ENCODE measurements at regions not wholly inside any gene's neighbourhood (a gene's known extent, or its start where the extent isn't known, plus 50 kb on each side); places are given as distances from the start of the nearest gene placed in this dataset.

DNA sequence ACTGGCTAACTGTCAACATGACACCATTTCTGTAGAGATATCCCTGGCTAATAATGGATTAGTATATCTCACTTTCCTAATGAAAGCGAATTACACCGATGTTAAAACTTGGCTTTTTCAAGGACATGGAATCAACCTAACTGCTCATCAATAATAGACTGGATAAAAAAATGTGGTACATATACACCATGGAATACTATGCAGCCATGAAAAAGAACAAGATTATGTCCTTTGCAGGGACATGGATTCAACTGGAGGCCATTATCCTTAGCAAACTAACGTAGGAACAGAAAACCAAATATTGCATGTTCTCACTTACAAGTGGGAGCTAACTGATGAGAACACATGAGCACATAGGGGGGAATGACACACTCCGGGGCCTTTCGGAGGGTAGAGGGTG, 62.6 kb downstream of the ZIC1 start:
- H4K20me1 ChIP-seq: no peaks in the 10 kb centered on the region
- H3K27me3 ChIP-seq: no peaks in the 10 kb centered on the region
- H3K4me1 ChIP-seq: no peaks in the 10 kb centered on the region
- no peak overlapping the region for H3K4me2 ChIP-seq
- no peak overlapping the region for H3K9ac ChIP-seq
- no peak overlapping the region for H3K4me3 ChIP-seq
- no peaks in the 10 kb centered on the region for H3K36me3 ChIP-seq
- no peak overlapping the region for H3K27ac ChIP-seq
- H3K9me3 ChIP-seq (replicated peaks in 1 of 11): peaks cover 0 to 5% (median 0%) of the 10 kb centered on the region in 11 experiments; a peak in 1 of 22 replicates
- TF ChIP-seq Cebpa-rat (IDR thresholded peaks at IDR 0.05): no peak

GRCh38 chr3:147472846-147473245, 63.7 kb downstream of the ZIC1 start:
- H3K9me3 ChIP-seq (replicated peaks in 1 of 11): peaks cover 0 to 5% (median 0%) of the 10 kb centered on the region in 11 experiments; a peak in 1 of 22 replicates
- no peaks in the 10 kb centered on the region for H3K4me1 ChIP-seq
- no peak for TF ChIP-seq Cebpa-rat (IDR thresholded peaks at IDR 0.05)

GRCh38 chr3:147483145-147483544, 74.0 kb downstream of the ZIC1 start:
- TF ChIP-seq Cebpa-rat (IDR thresholded peaks at IDR 0.05): no peak
- H3K9ac ChIP-seq: no peak overlapping the region
- no peaks in the 10 kb centered on the region for H3K9me3 ChIP-seq (replicated peaks in 1 of 11)
- no peaks in the 10 kb centered on the region for H3K4me1 ChIP-seq
- H3K27ac ChIP-seq: no peak overlapping the region
- no peak overlapping the region for H3K4me3 ChIP-seq
- no peaks in the 10 kb centered on the region for H4K20me1 ChIP-seq
- H3K27me3 ChIP-seq: no peaks in the 10 kb centered on the region
- H3K36me3 ChIP-seq: no peaks in the 10 kb centered on the region
- H3K4me2 ChIP-seq: no peak overlapping the region

More at GRCh38 chr3:147472846-147473245, 63.7 kb downstream of the ZIC1 start:
- Histone ChIP-seq H3K27me3 (no peaks in the 10 kb centered on the region), H3K9ac (no peak overlapping the region), H3K27ac (no peak overlapping the region), H3K36me3 (no peaks in the 10 kb centered on the region), H3K4me3 (no peak overlapping the region), H3K4me2 (no peak overlapping the region), H4K20me1 (no peaks in the 10 kb centered on the region)

DNA sequence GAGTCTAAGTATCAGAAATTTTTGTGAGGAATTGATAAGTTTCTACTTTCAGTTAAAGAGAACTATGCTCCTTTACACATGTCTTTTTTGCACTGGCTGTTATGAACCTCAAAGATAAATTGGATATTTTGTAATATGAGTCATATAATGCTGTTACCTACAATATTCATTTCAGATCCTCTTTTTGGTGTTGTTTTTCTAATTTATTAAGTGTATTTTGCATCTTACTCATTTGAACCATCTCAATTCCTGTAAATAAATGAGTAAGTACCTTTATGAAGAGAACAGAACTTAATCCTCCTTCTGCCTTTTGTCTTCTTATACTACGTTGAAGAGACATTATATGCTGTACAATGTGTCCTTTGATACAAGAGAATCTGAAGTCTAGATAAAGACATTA, 74.4 kb downstream of the ZIC1 start:
- H3K4me2 ChIP-seq: no peak overlapping the region
- H3K27me3 ChIP-seq: no peaks in the 10 kb centered on the region
- no peak overlapping the region for H3K4me3 ChIP-seq
- TF ChIP-seq Cebpa-rat (IDR thresholded peaks at IDR 0.05): no peak
- no peak overlapping the region for H3K9ac ChIP-seq
- no peaks in the 10 kb centered on the region for H4K20me1 ChIP-seq
- no peaks in the 10 kb centered on the region for H3K9me3 ChIP-seq (replicated peaks in 1 of 11)
- no peaks in the 10 kb centered on the region for H3K4me1 ChIP-seq
- no peak overlapping the region for H3K27ac ChIP-seq
- H3K36me3 ChIP-seq: no peaks in the 10 kb centered on the region

GRCh38 chr3:147493065-147493464, 83.9 kb downstream of the ZIC1 start:
- Histone ChIP-seq H3K27ac (no peak overlapping the region), H3K4me3 (no peak overlapping the region), H3K36me3 (no peaks in the 10 kb centered on the region), H3K9me3 (replicated peaks in 1 of 11) (no peaks in the 10 kb centered on the region), H3K9ac (no peak overlapping the region), H3K27me3 (no peaks in the 10 kb centered on the region), H4K20me1 (no peaks in the 10 kb centered on the region), H3K4me2 (no peak overlapping the region), H3K4me1 (no peaks in the 10 kb centered on the region)
- TF ChIP-seq Cebpa-rat (IDR thresholded peaks at IDR 0.05): no peak

GRCh38 chr3:147493666-147494065, 84.5 kb downstream of the ZIC1 start:
- no peaks in the 10 kb centered on the region for H4K20me1 ChIP-seq
- no peaks in the 10 kb centered on the region for H3K9me3 ChIP-seq (replicated peaks in 1 of 11)
- no peak overlapping the region for H3K4me3 ChIP-seq
- no peak overlapping the region for H3K9ac ChIP-seq
- H3K4me1 ChIP-seq: no peaks in the 10 kb centered on the region
- no peaks in the 10 kb centered on the region for H3K36me3 ChIP-seq
- no peak overlapping the region for H3K27ac ChIP-seq
- no peaks in the 10 kb centered on the region for H3K27me3 ChIP-seq
- no peak for TF ChIP-seq Cebpa-rat (IDR thresholded peaks at IDR 0.05)
- no peak overlapping the region for H3K4me2 ChIP-seq

- H3K36me3 ChIP-seq: no peaks in the 10 kb centered on the region
These were observed 88.1 kb downstream of the ZIC1 start for GRCh38 chr3:147497286-147497685.

DNA sequence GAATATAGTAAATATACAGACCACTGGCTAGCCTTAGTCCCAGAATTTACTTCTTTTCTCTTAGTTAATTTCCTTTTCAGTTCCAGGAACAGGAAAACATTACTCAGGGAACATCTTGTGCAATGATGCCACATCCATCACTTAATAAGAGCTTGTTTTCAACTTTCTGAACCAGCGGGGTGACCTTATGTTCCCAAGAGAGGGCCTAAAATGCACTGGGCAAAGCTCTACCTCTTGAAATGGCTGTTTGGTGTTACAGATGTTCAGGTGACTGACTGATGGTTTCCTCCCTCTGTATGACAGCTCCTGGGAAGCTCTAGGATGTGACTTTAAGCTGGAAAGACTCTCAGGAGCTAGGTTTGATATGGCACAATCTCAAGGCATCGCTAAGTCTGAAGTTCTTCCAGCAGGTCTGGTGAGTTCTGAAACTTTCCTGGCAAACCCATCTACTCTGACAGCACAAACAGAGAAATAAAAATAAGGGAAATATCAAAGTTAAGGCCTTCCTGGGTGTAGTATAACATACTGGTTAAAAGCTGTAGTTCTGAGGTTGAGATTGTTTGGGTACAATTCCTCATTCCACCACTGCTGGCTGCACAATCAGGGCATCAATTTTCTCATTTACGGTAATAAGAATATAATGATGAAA, 98.6 kb downstream of the ZIC1 start:
- Histone ChIP-seq H3K9ac (no peak overlapping the region), H4K20me1 (no peaks in the 10 kb centered on the region), H3K27ac (no peak overlapping the region), H3K27me3 (no peaks in the 10 kb centered on the region), H3K36me3 (no peaks in the 10 kb centered on the region), H3K9me3 (replicated peaks in 1 of 11) (no peaks in the 10 kb centered on the region), H3K4me3 (no peak overlapping the region), H3K4me2 (peak overlapping the region in 1 of 11 experiments; percentile 20; a peak in 1 of 22 replicates), H3K4me1 (peaks cover 0 to 5% (median 0%) of the 10 kb centered on the region in 10 experiments; a peak in 1 of 20 replicates)
- TF ChIP-seq Cebpa-rat (IDR thresholded peaks at IDR 0.05): no peak

More at GRCh38 chr3:147497286-147497685, 88.1 kb downstream of the ZIC1 start:
- no peaks in the 10 kb centered on the region for H3K4me1 ChIP-seq
- H3K9ac ChIP-seq: no peak overlapping the region
- no peak overlapping the region for H3K4me3 ChIP-seq
- no peaks in the 10 kb centered on the region for H3K27me3 ChIP-seq
- H3K27ac ChIP-seq: no peak overlapping the region
- TF ChIP-seq Cebpa-rat (IDR thresholded peaks at IDR 0.05): no peak
- no peaks in the 10 kb centered on the region for H3K9me3 ChIP-seq (replicated peaks in 1 of 11)
- no peaks in the 10 kb centered on the region for H4K20me1 ChIP-seq
- no peak overlapping the region for H3K4me2 ChIP-seq

DNA sequence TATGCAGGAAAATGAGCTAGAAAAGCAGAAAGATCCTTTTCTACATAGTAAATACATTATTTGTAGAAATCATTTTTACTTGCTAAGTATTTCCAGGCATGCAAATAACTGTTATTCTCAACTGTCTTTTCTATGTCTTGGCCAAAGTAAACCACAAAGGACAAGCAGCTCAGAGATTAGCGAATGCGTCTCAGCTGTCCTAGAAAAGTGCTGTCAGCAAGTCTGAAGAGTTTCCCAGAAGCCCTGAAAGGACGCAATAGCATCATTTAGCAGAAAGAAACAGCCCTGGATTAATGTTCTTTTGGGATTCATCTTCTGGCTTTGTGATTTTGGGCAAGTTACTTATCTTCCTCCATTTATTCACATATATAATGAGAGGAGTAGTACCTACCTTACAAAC, 100.3 kb downstream of the ZIC1 start:
- 0 out of 22 replicates have a peak, but pooled peaks cover 0 to 3% (median 0%) of the 10 kb centered on the region in 11 experiments for H3K9me3 ChIP-seq (replicated peaks in 1 of 11)
- no peak overlapping the region for H3K4me2 ChIP-seq
- H3K27ac ChIP-seq: no peak overlapping the region
- no peak overlapping the region for H3K4me3 ChIP-seq
- H4K20me1 ChIP-seq: no peaks in the 10 kb centered on the region
- H3K36me3 ChIP-seq: no peaks in the 10 kb centered on the region
- H3K4me1 ChIP-seq: peaks cover 4 to 10% (median 8%) of the 10 kb centered on the region in 10 experiments; a peak in 18 of 20 replicates
- no peaks in the 10 kb centered on the region for H3K27me3 ChIP-seq
- TF ChIP-seq Cebpa-rat (IDR thresholded peaks at IDR 0.05): no peak
- no peak overlapping the region for H3K9ac ChIP-seq

GRCh38 chr3:147513785-147514184, 104.6 kb downstream of the ZIC1 start:
- Histone ChIP-seq H4K20me1 (no peaks in the 10 kb centered on the region), H3K9me3 (replicated peaks in 1 of 11) (0 out of 22 replicates have a peak, but pooled peaks cover 0 to 3% (median 0%) of the 10 kb centered on the region in 11 experiments), H3K27ac (no peak overlapping the region), H3K4me2 (peak overlapping the region in 10 of 11 experiments; percentile 24 to 71 (median 45); a peak in 12 of 22 replicates), H3K4me1 (peaks cover 7 to 20% (median 15%) of the 10 kb centered on the region in 10 experiments; a peak in 18 of 20 replicates), H3K4me3 (no peak overlapping the region), H3K36me3 (no peaks in the 10 kb centered on the region), H3K9ac (no peak overlapping the region), H3K27me3 (no peaks in the 10 kb centered on the region)
- TF ChIP-seq Cebpa-rat (IDR thresholded peaks at IDR 0.05): no peak
